ENCODE measurements at regions not wholly inside any gene's neighbourhood (a gene's known extent, or its start where the extent isn't known, plus 50 kb on each side); places are given as distances from the start of the nearest gene placed in this dataset.

DNA sequence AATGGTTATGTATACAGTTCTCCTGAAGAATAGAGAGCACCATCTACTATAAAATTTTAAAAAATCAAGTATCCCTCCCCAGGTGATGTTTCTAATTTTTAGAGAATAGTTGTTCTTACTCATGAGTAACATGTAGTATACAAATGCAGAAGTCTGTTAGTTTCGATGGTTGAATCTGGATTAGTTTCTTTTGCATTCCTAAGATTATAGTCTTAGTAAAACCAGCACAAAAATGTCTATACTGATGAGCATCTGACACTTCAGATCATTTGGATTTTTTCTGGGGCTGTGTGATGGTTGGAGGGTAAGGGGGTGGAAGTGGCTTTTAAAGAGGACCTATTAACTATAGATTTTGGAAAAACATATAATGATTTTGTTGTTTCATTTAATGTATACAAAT is 167.3 kb upstream of the SGO1 start:
- TF ChIP-seq, protein P1, sequence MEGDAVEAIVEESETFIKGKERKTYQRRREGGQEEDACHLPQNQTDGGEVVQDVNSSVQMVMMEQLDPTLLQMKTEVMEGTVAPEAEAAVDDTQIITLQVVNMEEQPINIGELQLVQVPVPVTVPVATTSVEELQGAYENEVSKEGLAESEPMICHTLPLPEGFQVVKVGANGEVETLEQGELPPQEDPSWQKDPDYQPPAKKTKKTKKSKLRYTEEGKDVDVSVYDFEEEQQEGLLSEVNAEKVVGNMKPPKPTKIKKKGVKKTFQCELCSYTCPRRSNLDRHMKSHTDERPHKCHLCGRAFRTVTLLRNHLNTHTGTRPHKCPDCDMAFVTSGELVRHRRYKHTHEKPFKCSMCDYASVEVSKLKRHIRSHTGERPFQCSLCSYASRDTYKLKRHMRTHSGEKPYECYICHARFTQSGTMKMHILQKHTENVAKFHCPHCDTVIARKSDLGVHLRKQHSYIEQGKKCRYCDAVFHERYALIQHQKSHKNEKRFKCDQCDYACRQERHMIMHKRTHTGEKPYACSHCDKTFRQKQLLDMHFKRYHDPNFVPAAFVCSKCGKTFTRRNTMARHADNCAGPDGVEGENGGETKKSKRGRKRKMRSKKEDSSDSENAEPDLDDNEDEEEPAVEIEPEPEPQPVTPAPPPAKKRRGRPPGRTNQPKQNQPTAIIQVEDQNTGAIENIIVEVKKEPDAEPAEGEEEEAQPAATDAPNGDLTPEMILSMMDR (IDR thresholded peaks at IDR 0.05; ENCODE audit: unreplicated experiment), result no peak
- H3K9me3 Mint-ChIP-seq (ENCODE audit: unreplicated experiment), result no peaks in the 10 kb centered on the region

DNA sequence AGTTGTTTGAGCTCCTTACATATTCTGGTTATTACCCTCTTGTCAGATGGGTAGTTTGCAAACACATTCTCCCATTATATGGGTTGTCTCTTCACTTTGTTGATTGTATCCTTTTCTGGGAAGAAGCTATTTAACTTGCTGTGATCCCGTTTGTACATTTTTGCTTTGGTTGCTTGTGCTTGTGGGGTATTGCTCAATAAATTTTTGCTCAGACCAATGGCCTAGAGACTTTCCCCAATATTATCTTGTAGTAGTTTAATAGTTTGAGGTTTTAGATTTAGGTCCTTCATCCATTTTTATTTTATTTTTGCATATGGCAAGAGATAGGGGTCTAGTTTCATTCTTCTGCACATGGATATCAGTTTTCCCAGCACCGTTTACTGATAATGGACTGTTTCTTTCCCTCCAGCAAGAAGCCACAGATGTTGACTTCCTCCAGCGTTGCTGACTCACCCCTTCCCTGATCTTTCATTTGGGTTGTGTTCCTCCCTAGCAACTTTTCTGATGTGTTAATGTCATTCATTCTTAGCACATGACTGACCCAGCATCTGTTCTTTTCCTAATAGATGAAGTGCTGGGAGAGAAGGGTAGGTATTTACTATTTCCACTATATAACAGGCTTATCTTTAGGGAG is 166.7 kb upstream of the SGO1 start:
- Mint-ChIP-seq H3K9me3 (ENCODE audit: unreplicated experiment) (no peaks in the 10 kb centered on the region), H3K4me1 (ENCODE audit: unreplicated experiment) (no peaks in the 10 kb centered on the region), H3K4me3 (ENCODE audit: unreplicated experiment) (no peak overlapping the region), H3K36me3 (ENCODE audit: low read depth, unreplicated experiment) (no peaks in the 10 kb centered on the region), H3K27ac (ENCODE audit: unreplicated experiment) (no peak overlapping the region), H3K27me3 (ENCODE audit: unreplicated experiment) (no peaks in the 10 kb centered on the region)
- TF ChIP-seq, protein P1 (IDR thresholded peaks at IDR 0.05; ENCODE audit: unreplicated experiment), result no peak
- no peak for DNase-seq (ENCODE audit: low spot score)

More for the DNA sequence above, 167.3 kb upstream of the SGO1 start:
- H3K27me3 Mint-ChIP-seq (ENCODE audit: unreplicated experiment), result no peaks in the 10 kb centered on the region
- H3K36me3 Mint-ChIP-seq (ENCODE audit: low read depth, unreplicated experiment), result no peaks in the 10 kb centered on the region
- no peaks in the 10 kb centered on the region for H3K4me1 Mint-ChIP-seq (ENCODE audit: unreplicated experiment)
- no peak overlapping the region for H3K4me3 Mint-ChIP-seq (ENCODE audit: unreplicated experiment)
- H3K27ac Mint-ChIP-seq (ENCODE audit: unreplicated experiment), result no peak overlapping the region
- no peak for DNase-seq (ENCODE audit: low spot score)

DNA sequence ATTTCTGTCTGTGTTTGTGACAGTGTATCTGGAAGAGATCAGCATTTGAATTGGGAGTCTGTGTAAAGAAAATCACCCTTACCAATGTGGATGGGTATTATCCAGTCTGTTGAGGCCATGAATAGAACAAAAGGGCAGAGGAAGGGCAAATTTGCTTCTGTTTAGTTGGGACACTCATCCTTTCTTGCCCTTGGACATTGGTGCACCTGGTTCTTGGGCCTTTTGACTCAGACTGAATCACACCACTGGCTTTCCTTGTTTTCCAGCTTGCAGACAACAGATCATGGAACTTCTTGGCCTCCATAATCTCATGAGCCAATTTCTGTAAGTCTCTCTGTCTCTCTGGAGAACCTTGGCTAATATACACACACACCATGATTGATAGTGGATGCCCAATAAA is 164.4 kb upstream of the SGO1 start:
- Mint-ChIP-seq H3K4me1 (ENCODE audit: unreplicated experiment) (no peaks in the 10 kb centered on the region), H3K27ac (ENCODE audit: unreplicated experiment) (no peak overlapping the region), H3K36me3 (ENCODE audit: low read depth, unreplicated experiment) (no peaks in the 10 kb centered on the region), H3K27me3 (ENCODE audit: unreplicated experiment) (no peaks in the 10 kb centered on the region), H3K9me3 (ENCODE audit: unreplicated experiment) (no peaks in the 10 kb centered on the region), H3K4me3 (ENCODE audit: unreplicated experiment) (no peak overlapping the region)
- TF ChIP-seq, protein P1 (IDR thresholded peaks at IDR 0.05; ENCODE audit: unreplicated experiment), result no peak
- no peak for DNase-seq (ENCODE audit: low spot score)

DNA sequence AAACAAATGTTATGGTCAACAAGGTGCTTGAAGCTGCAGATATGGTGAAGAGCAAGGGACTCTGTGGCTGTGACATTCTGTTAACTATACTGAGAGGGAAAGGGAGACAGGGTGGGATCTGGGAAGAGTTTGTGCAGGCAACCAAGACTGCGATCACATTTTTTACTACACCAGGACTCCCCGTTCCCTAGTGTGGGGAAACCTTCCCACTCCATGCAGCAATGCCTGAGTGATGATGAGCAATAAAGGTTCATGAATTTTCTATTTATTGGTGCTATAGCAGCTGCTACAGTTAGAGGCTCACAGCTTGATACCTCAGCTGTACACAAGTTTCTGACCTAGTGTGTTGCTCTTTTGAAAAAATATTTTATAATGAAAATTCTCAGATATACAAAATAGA is 160.9 kb upstream of the SGO1 start:
- Mint-ChIP-seq H3K27me3 (ENCODE audit: unreplicated experiment) (no peaks in the 10 kb centered on the region), H3K36me3 (ENCODE audit: low read depth, unreplicated experiment) (no peaks in the 10 kb centered on the region), H3K9me3 (ENCODE audit: unreplicated experiment) (no peaks in the 10 kb centered on the region), H3K4me3 (ENCODE audit: unreplicated experiment) (no peak overlapping the region), H3K27ac (ENCODE audit: unreplicated experiment) (no peak overlapping the region), H3K4me1 (ENCODE audit: unreplicated experiment) (no peaks in the 10 kb centered on the region)
- no peak for DNase-seq (ENCODE audit: low spot score)
- TF ChIP-seq, protein P1 (IDR thresholded peaks at IDR 0.05; ENCODE audit: unreplicated experiment), result no peak

DNA sequence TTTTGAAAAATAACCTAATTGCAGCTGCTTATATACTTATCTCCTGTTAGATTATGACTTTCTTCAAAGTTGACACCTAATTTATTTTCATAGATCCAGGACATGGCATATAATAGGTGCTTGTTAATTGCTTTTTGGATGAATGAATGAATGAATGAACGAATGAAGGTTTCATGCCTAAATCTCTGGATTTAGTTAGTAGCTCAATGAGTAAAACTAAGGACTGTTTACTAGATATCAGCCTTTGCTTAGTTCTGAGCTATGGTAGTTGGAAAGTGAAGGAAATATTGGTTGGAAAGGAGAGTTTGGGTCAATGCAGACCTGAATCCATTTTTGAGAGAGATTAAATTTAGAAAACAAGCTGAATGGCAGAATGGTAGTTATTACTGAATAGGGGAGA is 160.4 kb upstream of the SGO1 start:
- Mint-ChIP-seq H3K4me1 (ENCODE audit: unreplicated experiment) (no peaks in the 10 kb centered on the region), H3K27me3 (ENCODE audit: unreplicated experiment) (no peaks in the 10 kb centered on the region), H3K27ac (ENCODE audit: unreplicated experiment) (no peak overlapping the region)

More for the DNA sequence above, 160.4 kb upstream of the SGO1 start:
- Mint-ChIP-seq H3K4me3 (ENCODE audit: unreplicated experiment) (no peak overlapping the region), H3K36me3 (ENCODE audit: low read depth, unreplicated experiment) (no peaks in the 10 kb centered on the region), H3K9me3 (ENCODE audit: unreplicated experiment) (no peaks in the 10 kb centered on the region)
- DNase-seq (ENCODE audit: low spot score), result no peak
- TF ChIP-seq, protein P1 (IDR thresholded peaks at IDR 0.05; ENCODE audit: unreplicated experiment), result no peak
